HEK293T (cell line): ENCODE measurements at regions not wholly inside any gene's neighbourhood (a gene's known extent, or its start where the extent isn't known, plus 50 kb on each side); places are given as distances from the start of the nearest gene placed in this dataset.

Experiments used
- CTCF ChIA-PET: fragments of 350-600 bp; formaldehyde crosslinking; extraction: SDS; loops from one replicate; lab custom pipeline; 2021; ENCODE audit warnings: antibody characterized with exemption, inconsistent platforms; lab: Yijun Ruan, JAX
- POLR2A ChIA-PET: fragments of 350-600 bp; formaldehyde crosslinking; extraction: SDS; loops from one replicate; lab custom pipeline; 2020; ENCODE audit warnings: antibody characterized with exemption, inconsistent platforms; lab: Yijun Ruan, JAX
- DNase-seq: peaks from one replicate; pipeline ENCODE4 v3.0.0; 2012; ENCODE audit warnings: mixed read lengths; ENCODE audit errors: extremely low spot score
- ARNT ChIP-seq: fragments of 450-650 bp; IDR thresholded peaks from 2 replicates; pipeline ENCODE4 v1.6.1; 2017; ENCODE audit warnings: mild to moderate bottlenecking
- BHLHE40 ChIP-seq: fragments of 450-650 bp; IDR thresholded peaks from 2 replicates; pipeline ENCODE4 v1.6.1; 2016; ENCODE audit warnings: mild to moderate bottlenecking, moderate library complexity, borderline replicate concordance
- CTBP1 ChIP-seq: fragments of 450-650 bp; IDR thresholded peaks from 2 replicates; pipeline ENCODE4 v1.6.1; 2016; ENCODE audit warnings: borderline replicate concordance
- ELF4 ChIP-seq: fragments of 450-650 bp; IDR thresholded peaks from 2 replicates; pipeline ENCODE4 v1.6.1; 2017; ENCODE audit warnings: antibody characterized with exemption
- FOXA1 ChIP-seq: fragments of 450-650 bp; IDR thresholded peaks from 2 replicates; pipeline ENCODE4 v1.6.1; 2016; ENCODE audit warnings: mild to moderate bottlenecking
- FOXK2 ChIP-seq: fragments of 450-650 bp; IDR thresholded peaks from 2 replicates; pipeline ENCODE4 v1.6.1; 2016; ENCODE audit warnings: mild to moderate bottlenecking
- FOXM1 ChIP-seq: fragments of 450-650 bp; IDR thresholded peaks from 2 replicates; pipeline ENCODE4 v1.6.1; 2017; ENCODE audit warnings: mild to moderate bottlenecking, borderline replicate concordance
- HDGF ChIP-seq: fragments of 450-650 bp; IDR thresholded peaks from 2 replicates; pipeline ENCODE4 v1.6.1; 2017; ENCODE audit warnings: antibody characterized with exemption, borderline replicate concordance
- L3MBTL2 ChIP-seq: fragments of 450-650 bp; conservative IDR thresholded peaks from 2 replicates; pipeline ENCODE4 v1.6.1; 2016; ENCODE audit warnings: mild to moderate bottlenecking
- LEF1 ChIP-seq: fragments of 450-650 bp; IDR thresholded peaks from 2 replicates; pipeline ENCODE4 v1.6.1; 2017; ENCODE audit warnings: mild to moderate bottlenecking, borderline replicate concordance
- NFRKB ChIP-seq: fragments of 450-650 bp; IDR thresholded peaks from 2 replicates; pipeline ENCODE4 v1.6.1; 2016; ENCODE audit warnings: mild to moderate bottlenecking, moderate library complexity
- SP1 ChIP-seq: fragments of 450-650 bp; IDR thresholded peaks from 2 replicates; pipeline ENCODE4 v1.6.1; 2017
- SUZ12 ChIP-seq: fragments of 450-650 bp; IDR thresholded peaks from 2 replicates; pipeline ENCODE4 v1.6.1; 2016; ENCODE audit warnings: mild to moderate bottlenecking
- TARDBP ChIP-seq: fragments of 450-650 bp; IDR thresholded peaks from 2 replicates; pipeline ENCODE4 v1.6.1; 2016
- ZNF384 ChIP-seq: fragments of 450-650 bp; IDR thresholded peaks from 2 replicates; pipeline ENCODE4 v1.6.1; 2016
- TF ChIP-seq, protein P1 (sequence below): fragments of 450-650 bp; IDR thresholded peaks from 2 replicates; pipeline ENCODE4 v1.6.1; 2016

- ChIA-PET POLR2A (no interaction called here), CTCF (no interaction called here)
- TF ChIP-seq ARNT (no peak), HDGF (no peak), FOXM1 (no peak), CTBP1 (no peak), FOXK2 (no peak), SUZ12 (no peak), ZNF384 (no peak), L3MBTL2 (no peak), LEF1 (no peak), TARDBP (no peak), SP1 (no peak), NFRKB (no peak), BHLHE40 (no peak), FOXA1 (no peak), ELF4 (no peak)
- TF ChIP-seq, protein P1, sequence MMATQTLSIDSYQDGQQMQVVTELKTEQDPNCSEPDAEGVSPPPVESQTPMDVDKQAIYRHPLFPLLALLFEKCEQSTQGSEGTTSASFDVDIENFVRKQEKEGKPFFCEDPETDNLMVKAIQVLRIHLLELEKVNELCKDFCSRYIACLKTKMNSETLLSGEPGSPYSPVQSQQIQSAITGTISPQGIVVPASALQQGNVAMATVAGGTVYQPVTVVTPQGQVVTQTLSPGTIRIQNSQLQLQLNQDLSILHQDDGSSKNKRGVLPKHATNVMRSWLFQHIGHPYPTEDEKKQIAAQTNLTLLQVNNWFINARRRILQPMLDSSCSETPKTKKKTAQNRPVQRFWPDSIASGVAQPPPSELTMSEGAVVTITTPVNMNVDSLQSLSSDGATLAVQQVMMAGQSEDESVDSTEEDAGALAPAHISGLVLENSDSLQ, result no peak
- DNase-seq, result no peak
These were observed 446.8 kb downstream of the CHL1 start for GRCh38 chr3:643376-643775.

- CTCF ChIA-PET, result no interaction called here
- POLR2A ChIA-PET, result no interaction called here
- TF ChIP-seq ZNF384 (no peak), FOXM1 (no peak), HDGF (no peak), BHLHE40 (no peak), L3MBTL2 (no peak), TARDBP (no peak), LEF1 (no peak)
- TF ChIP-seq, protein P1, result no peak
- DNase-seq, result no peak
These were observed 437.0 kb upstream of the CNTN6 start for GRCh38 chr3:655824-656223.

- CTCF ChIA-PET, result no interaction called here
- POLR2A ChIA-PET, result no interaction called here
- no peak for TF ChIP-seq SP1
- no peak for TF ChIP-seq TARDBP
- TF ChIP-seq LEF1, result no peak
- TF ChIP-seq NFRKB, result no peak
- no peak for TF ChIP-seq FOXM1
- TF ChIP-seq CTBP1, result no peak
- TF ChIP-seq FOXA1, result no peak
- no peak for TF ChIP-seq L3MBTL2
These were observed 431.5 kb upstream of the CNTN6 start for GRCh38 chr3:661356-661755.

GRCh38 chr3:674116-674515 is 418.7 kb upstream of the CNTN6 start:
- no peak for DNase-seq
- TF ChIP-seq BHLHE40, result no peak
- CTCF ChIA-PET, result no interaction called here
- POLR2A ChIA-PET, result no interaction called here

More at GRCh38 chr3:661356-661755, 431.5 kb upstream of the CNTN6 start:
- no peak for DNase-seq

GRCh38 chr3:675846-676245 is 417.0 kb upstream of the CNTN6 start:
- POLR2A ChIA-PET, result no interaction called here
- DNase-seq, result no peak
- CTCF ChIA-PET, result no interaction called here
- TF ChIP-seq FOXA1, result no peak
- TF ChIP-seq, protein P1, result no peak

- CTCF ChIA-PET, result no interaction called here
- TF ChIP-seq FOXM1 (no peak), FOXK2 (no peak), NFRKB (no peak), HDGF (no peak), FOXA1 (no peak), BHLHE40 (no peak), ELF4 (no peak), ARNT (no peak), LEF1 (no peak), SUZ12 (no peak), TARDBP (no peak), ZNF384 (no peak), CTBP1 (no peak), L3MBTL2 (no peak), SP1 (no peak)
- TF ChIP-seq, protein P1, result no peak
- POLR2A ChIA-PET, result no interaction called here
- no peak for DNase-seq
These were observed 409.1 kb upstream of the CNTN6 start for GRCh38 chr3:683770-684169.

GRCh38 chr3:690770-691169 is 402.1 kb upstream of the CNTN6 start:
- no peak for DNase-seq
- TF ChIP-seq CTBP1 (no peak), BHLHE40 (no peak), HDGF (no peak)
- ChIA-PET POLR2A (no interaction called here), CTCF (no interaction called here)
